ENCODE measurements at regions not wholly inside any gene's neighbourhood (a gene's known extent, or its start where the extent isn't known, plus 50 kb on each side); places are given as distances from the start of the nearest gene placed in this dataset.

- DNase-seq (no peak), ATAC-seq (ENCODE audit: low FRiP score in 2 of 2) (no peak)
- TF ChIP-seq POLR2AphosphoS5 (IDR thresholded peaks at IDR 0.05) (no peak), POLR2A (IDR thresholded peaks at IDR 0.05) (no peak), EP300 (IDR thresholded peaks at IDR 0.05) (no peak)
- TF ChIP-seq, protein P1, sequence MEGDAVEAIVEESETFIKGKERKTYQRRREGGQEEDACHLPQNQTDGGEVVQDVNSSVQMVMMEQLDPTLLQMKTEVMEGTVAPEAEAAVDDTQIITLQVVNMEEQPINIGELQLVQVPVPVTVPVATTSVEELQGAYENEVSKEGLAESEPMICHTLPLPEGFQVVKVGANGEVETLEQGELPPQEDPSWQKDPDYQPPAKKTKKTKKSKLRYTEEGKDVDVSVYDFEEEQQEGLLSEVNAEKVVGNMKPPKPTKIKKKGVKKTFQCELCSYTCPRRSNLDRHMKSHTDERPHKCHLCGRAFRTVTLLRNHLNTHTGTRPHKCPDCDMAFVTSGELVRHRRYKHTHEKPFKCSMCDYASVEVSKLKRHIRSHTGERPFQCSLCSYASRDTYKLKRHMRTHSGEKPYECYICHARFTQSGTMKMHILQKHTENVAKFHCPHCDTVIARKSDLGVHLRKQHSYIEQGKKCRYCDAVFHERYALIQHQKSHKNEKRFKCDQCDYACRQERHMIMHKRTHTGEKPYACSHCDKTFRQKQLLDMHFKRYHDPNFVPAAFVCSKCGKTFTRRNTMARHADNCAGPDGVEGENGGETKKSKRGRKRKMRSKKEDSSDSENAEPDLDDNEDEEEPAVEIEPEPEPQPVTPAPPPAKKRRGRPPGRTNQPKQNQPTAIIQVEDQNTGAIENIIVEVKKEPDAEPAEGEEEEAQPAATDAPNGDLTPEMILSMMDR (IDR thresholded peaks at IDR 0.05), result no peak
- 91 to 93% methylated on average over 6 of the region's 6 CpGs for WGBS, 2 donors
- Histone ChIP-seq H3K9me3 (no peaks in the 10 kb centered on the region), H3K27me3 (no peaks in the 10 kb centered on the region), H3K4me3 (no peak overlapping the region), H3K27ac (no peak overlapping the region), H3K4me1 (no peaks in the 10 kb centered on the region), H3K36me3 (no peaks in the 10 kb centered on the region)
These were observed 316.2 kb upstream of the FMN2 start for GRCh38 chr1:239775466-239775865.

GRCh38 chr1:239778208-239778813, 313.4 kb upstream of the FMN2 start:
- DNase-seq, result no peak
- Histone ChIP-seq H3K4me3 (no peak overlapping the region), H3K27me3 (no peaks in the 10 kb centered on the region), H3K9me3 (no peaks in the 10 kb centered on the region), H3K4me1 (no peaks in the 10 kb centered on the region), H3K36me3 (no peaks in the 10 kb centered on the region), H3K27ac (no peak overlapping the region)
- WGBS, 2 donors, result 42 to 57% methylated on average over 6 of the region's 6 CpGs
- TF ChIP-seq EP300 (IDR thresholded peaks at IDR 0.05) (no peak), POLR2A (IDR thresholded peaks at IDR 0.05) (no peak), POLR2AphosphoS5 (IDR thresholded peaks at IDR 0.05) (no peak)
- TF ChIP-seq, protein P1 (IDR thresholded peaks at IDR 0.05), result no peak
- no peak for ATAC-seq (ENCODE audit: low FRiP score in 2 of 2)

GRCh38 chr1:239779962-239780361, 311.7 kb upstream of the FMN2 start:
- no peaks in the 10 kb centered on the region for H3K4me1 ChIP-seq
- H3K27ac ChIP-seq, result no peak overlapping the region
- ATAC-seq (ENCODE audit: low FRiP score in 2 of 2) (no peak), DNase-seq (no peak)
- H3K27me3 ChIP-seq, result no peaks in the 10 kb centered on the region
- TF ChIP-seq POLR2AphosphoS5 (IDR thresholded peaks at IDR 0.05) (no peak), EP300 (IDR thresholded peaks at IDR 0.05) (no peak), POLR2A (IDR thresholded peaks at IDR 0.05) (no peak)
- TF ChIP-seq, protein P1 (IDR thresholded peaks at IDR 0.05), result no peak
- WGBS, 2 donors, result 90 to 94% methylated on average over 2 of the region's 2 CpGs
- no peaks in the 10 kb centered on the region for H3K9me3 ChIP-seq
- no peaks in the 10 kb centered on the region for H3K36me3 ChIP-seq
- no peak overlapping the region for H3K4me3 ChIP-seq

DNA sequence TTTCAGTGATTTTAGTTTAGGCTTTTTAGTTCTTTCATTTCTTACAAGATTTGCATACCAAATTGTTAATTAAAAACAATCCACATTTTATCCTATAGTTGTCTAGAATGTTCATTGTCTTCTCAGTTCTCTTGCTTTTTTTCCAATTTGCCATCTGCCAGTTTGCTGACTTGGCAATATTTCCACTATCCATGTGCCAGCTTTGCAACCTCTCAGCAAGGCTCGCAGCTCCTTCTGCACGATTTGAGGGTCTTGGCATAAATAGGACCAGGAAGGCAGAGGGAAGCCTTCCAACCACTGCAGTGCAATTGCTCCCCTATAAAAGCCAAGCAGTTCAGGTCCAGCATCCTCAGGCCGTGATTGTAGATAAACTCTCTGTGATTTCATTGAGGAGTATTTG, 306.8 kb upstream of the FMN2 start:
- H3K36me3 ChIP-seq, result no peaks in the 10 kb centered on the region
- 78 to 89% methylated on average over 3 of the region's 3 CpGs for WGBS, 2 donors
- TF ChIP-seq, protein P1 (IDR thresholded peaks at IDR 0.05), result no peak
- no peak for TF ChIP-seq POLR2AphosphoS5 (IDR thresholded peaks at IDR 0.05)
- TF ChIP-seq POLR2A (IDR thresholded peaks at IDR 0.05), result no peak
- no peak for TF ChIP-seq EP300 (IDR thresholded peaks at IDR 0.05)

GRCh38 chr1:239785576-239785975, 306.1 kb upstream of the FMN2 start:
- H3K36me3 ChIP-seq, result no peaks in the 10 kb centered on the region
- H3K9me3 ChIP-seq, result no peaks in the 10 kb centered on the region
- TF ChIP-seq EP300 (IDR thresholded peaks at IDR 0.05), result no peak
- no peak for TF ChIP-seq POLR2A (IDR thresholded peaks at IDR 0.05)
- no peak for TF ChIP-seq POLR2AphosphoS5 (IDR thresholded peaks at IDR 0.05)
- TF ChIP-seq, protein P1 (IDR thresholded peaks at IDR 0.05), result no peak
- no peaks in the 10 kb centered on the region for H3K4me1 ChIP-seq
- H3K4me3 ChIP-seq, result no peak overlapping the region
- no peaks in the 10 kb centered on the region for H3K27me3 ChIP-seq
- DNase-seq (no peak), ATAC-seq (ENCODE audit: low FRiP score in 2 of 2) (no peak)
- H3K27ac ChIP-seq, result no peak overlapping the region
- WGBS, 2 donors, result 89 to 93% methylated on average over 1 of the region's 1 CpG

More for the DNA sequence above, 306.8 kb upstream of the FMN2 start:
- ATAC-seq (ENCODE audit: low FRiP score in 2 of 2), result no peak
- Histone ChIP-seq H3K4me1 (no peaks in the 10 kb centered on the region), H3K9me3 (no peaks in the 10 kb centered on the region), H3K4me3 (no peak overlapping the region), H3K27ac (no peak overlapping the region), H3K27me3 (no peaks in the 10 kb centered on the region)
- no peak for DNase-seq
